Thyroid gland (tissue), 4 donors: ENCODE measurements at regions not wholly inside any gene's neighbourhood (a gene's known extent, or its start where the extent isn't known, plus 50 kb on each side); places are given as distances from the start of the nearest gene placed in this dataset.

Experiments used
- DNase-seq, 2 donors: peaks; one replicate each; pipeline ENCODE4 v3.0.0-alpha.2; 2019
- H3K27ac ChIP-seq, 3 donors: fragments of 200-600 bp; sonication (generic); 1 replicate in 2 of 3; 2 replicates in 1 of 3; pipeline ENCODE4 v1.5.1; 2016 to 2019; ENCODE audit warnings: mild to moderate bottlenecking in 1 of 3, moderate library complexity in 1 of 3
- H3K27me3 ChIP-seq: fragments of 200-600 bp; sonication (generic); one replicate; pipeline ENCODE4 v1.5.1; 2019
- H3K36me3 ChIP-seq, 2 donors: fragments of 200-600 bp; sonication (generic); one replicate each; pipeline ENCODE4 v1.5.1; 2016 to 2019
- H3K4me1 ChIP-seq, 2 donors: fragments of 200-600 bp; sonication (generic); one replicate each; pipeline ENCODE4 v1.5.1; 2017 to 2019
- H3K4me3 ChIP-seq, 3 donors: fragments of 200-600 bp; sonication (generic); replicated peaks in 1 of 3; 1 replicate in 2 of 3; 2 replicates in 1 of 3; pipeline ENCODE4 v1.5.1; 2016; ENCODE audit warnings: mild to moderate bottlenecking in 1 of 3
- H3K9me3 ChIP-seq: fragments of 200-600 bp; sonication (generic); one replicate; pipeline ENCODE4 v1.5.1; 2017
- CTCF ChIP-seq, 6 experiments: fragments of 200-600 bp in 3 of 6; fragments of 450-650 bp in 3 of 6; sonication (generic) in 3 of 6; IDR thresholded peaks; one replicate each; pipeline ENCODE4 v1.5.1; 2016 to 2019; ENCODE audit warnings: antibody characterized with exemption in 6 of 6, mild to moderate bottlenecking in 2 of 6, inconsistent platforms in 1 of 6, moderate library complexity in 1 of 6
- POLR2A ChIP-seq, 2 donors: fragments of 450-650 bp; IDR thresholded peaks; one replicate each; pipeline ENCODE4 v1.6.1; 2017; ENCODE audit warnings: antibody characterized with exemption in 2 of 2, mild to moderate bottlenecking in 2 of 2, moderate library complexity in 1 of 2
- WGBS, 2 donors: methylation state at CpG; one replicate each; pipeline ENCODE4 v1.1.5; 2017; 5-methylcytosine and 5-hydroxymethylcytosine counted together
- intact Hi-C: fragments of 100-400 bp; cut with DNase I; formaldehyde crosslinking; loops from one replicate; pipeline ENCODE4 v1.15.1; 2023

GRCh38 chr9:89714321-89714720 is 109.5 kb downstream of the GADD45G start:
- no peak for TF ChIP-seq POLR2A (IDR thresholded peaks at IDR 0.05)
- TF ChIP-seq CTCF (IDR thresholded peaks at IDR 0.05) = no peak
- H3K4me3 ChIP-seq = no peak overlapping the region

GRCh38 chr9:89715318-89715858 is 110.6 kb downstream of the GADD45G start:
- 96 to 97% methylated on average over 2 of the region's 2 CpGs for WGBS, 2 donors

More at GRCh38 chr9:89714321-89714720, 109.5 kb downstream of the GADD45G start:
- no peaks in the 10 kb centered on the region for H3K27me3 ChIP-seq
- H3K27ac ChIP-seq = no peak overlapping the region
- intact Hi-C loops = no loop called here
- peak in 1 of 2 donors; percentile 11 for DNase-seq
- no peaks in the 10 kb centered on the region for H3K4me1 ChIP-seq
- whole genome bisulfite sequencing, 2 donors = 77 to 82% methylated on average over 5 of the region's 5 CpGs
- H3K36me3 ChIP-seq = no peaks in the 10 kb centered on the region
- H3K9me3 ChIP-seq = no peaks in the 10 kb centered on the region

GRCh38 chr9:89715881-89716280 is 111.1 kb downstream of the GADD45G start:
- TF ChIP-seq CTCF (IDR thresholded peaks at IDR 0.05) (no peak), POLR2A (IDR thresholded peaks at IDR 0.05) (no peak)
- no peak for DNase-seq
- intact Hi-C loops = no loop called here
- Histone ChIP-seq H3K36me3 (no peaks in the 10 kb centered on the region), H3K27ac (no peak overlapping the region), H3K27me3 (no peaks in the 10 kb centered on the region), H3K9me3 (no peaks in the 10 kb centered on the region), H3K4me1 (no peaks in the 10 kb centered on the region), H3K4me3 (no peak overlapping the region)
- 92 to 93% methylated on average over 3 of the region's 3 CpGs for WGBS, 2 donors

More at GRCh38 chr9:89715318-89715858, 110.6 kb downstream of the GADD45G start:
- no peaks in the 10 kb centered on the region for H3K4me1 ChIP-seq
- H3K9me3 ChIP-seq = no peaks in the 10 kb centered on the region
- no peak overlapping the region for H3K27ac ChIP-seq
- no peak for TF ChIP-seq CTCF (IDR thresholded peaks at IDR 0.05)
- no peak for TF ChIP-seq POLR2A (IDR thresholded peaks at IDR 0.05)
- no peaks in the 10 kb centered on the region for H3K27me3 ChIP-seq
- H3K36me3 ChIP-seq = no peaks in the 10 kb centered on the region
- no peak for DNase-seq
- H3K4me3 ChIP-seq = no peak overlapping the region
- intact Hi-C loops = no loop called here

- TF ChIP-seq CTCF (IDR thresholded peaks at IDR 0.05) = no peak
- no peak for TF ChIP-seq POLR2A (IDR thresholded peaks at IDR 0.05)
- H3K4me1 ChIP-seq = no peaks in the 10 kb centered on the region
- intact Hi-C loops = no loop called here
- 75 to 97% methylated on average over 3 of the region's 3 CpGs for WGBS, 2 donors
- H3K27ac ChIP-seq = no peak overlapping the region
- no peaks in the 10 kb centered on the region for H3K36me3 ChIP-seq
- no peak overlapping the region for H3K4me3 ChIP-seq
- no peak for DNase-seq
- H3K9me3 ChIP-seq = no peaks in the 10 kb centered on the region
- H3K27me3 ChIP-seq = no peaks in the 10 kb centered on the region
Observed at GRCh38 chr9:89716559-89716958, 111.7 kb downstream of the GADD45G start.

DNA sequence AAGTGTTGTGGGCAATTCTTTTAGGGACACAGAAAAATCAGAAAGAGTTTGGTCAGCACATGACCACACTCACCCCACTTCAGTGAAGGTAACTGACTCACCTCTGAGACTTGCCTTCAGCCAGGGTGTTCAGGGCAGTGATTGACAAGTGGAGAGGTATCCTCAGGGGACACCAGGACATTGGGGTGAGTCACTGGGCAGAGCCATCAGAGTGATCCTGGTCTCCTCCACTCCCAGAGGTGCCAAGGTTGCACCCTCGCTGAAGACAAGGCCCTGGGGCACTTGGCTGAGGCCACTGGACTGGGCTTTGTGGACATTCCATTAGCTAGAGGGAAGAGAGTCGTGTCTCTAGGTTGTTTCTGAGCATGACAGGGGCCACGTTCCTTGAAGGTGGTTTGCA is 113.4 kb downstream of the GADD45G start:
- Histone ChIP-seq H3K4me3 (no peak overlapping the region), H3K36me3 (no peaks in the 10 kb centered on the region), H3K27me3 (no peaks in the 10 kb centered on the region), H3K4me1 (no peaks in the 10 kb centered on the region), H3K27ac (no peak overlapping the region), H3K9me3 (no peaks in the 10 kb centered on the region)
- intact Hi-C loops = no loop called here
- 76 to 84% methylated on average over 2 to 3 of the region's 3 CpGs for WGBS, 2 donors
- no peak for DNase-seq
- TF ChIP-seq POLR2A (IDR thresholded peaks at IDR 0.05) (no peak), CTCF (IDR thresholded peaks at IDR 0.05) (no peak)
